ENCODE measurements at regions not wholly inside any gene's neighbourhood (a gene's known extent, or its start where the extent isn't known, plus 50 kb on each side); places are given as distances from the start of the nearest gene placed in this dataset.

DNA sequence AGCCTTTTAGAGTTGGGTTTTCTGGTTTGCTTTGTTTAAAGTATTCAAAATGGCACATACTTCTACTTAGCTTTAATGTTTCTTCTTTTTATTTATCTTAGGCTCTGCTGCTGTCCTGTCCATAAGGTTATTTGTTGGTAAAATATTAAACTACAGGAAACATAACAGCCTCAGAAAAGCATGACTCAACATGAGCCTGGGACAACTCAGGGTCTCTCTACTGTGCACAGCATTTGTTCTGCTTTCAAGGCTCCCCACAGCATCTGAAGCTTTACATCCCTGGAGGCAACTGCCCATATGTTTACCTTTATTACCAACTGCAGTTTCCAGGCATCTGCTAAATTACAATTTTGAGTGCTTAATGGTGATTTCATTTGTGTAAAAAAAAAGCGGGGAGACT, 954.2 kb upstream of the FBXO33 start:
- TF ChIP-seq YY1 (IDR thresholded peaks at IDR 0.05; ENCODE audit: insufficient read depth, insufficient read length), result no peak
- no peak for TF ChIP-seq ZNF274 (IDR thresholded peaks at IDR 0.05; ENCODE audit: low read depth, low read length)
- no peak for TF ChIP-seq SUZ12 (IDR thresholded peaks at IDR 0.05; ENCODE audit: extremely low read depth, insufficient read depth, insufficient read length)
